Left lung (tissue), 4 donors: ENCODE measurements at regions not wholly inside any gene's neighbourhood (a gene's known extent, or its start where the extent isn't known, plus 50 kb on each side); places are given as distances from the start of the nearest gene placed in this dataset.

Experiments
- ATAC-seq: fragments of 200-7000 bp; cut with Tn5 transposase; one replicate; pipeline ENCODE4 v1.9.1; 2020; ENCODE audit warnings: moderate library complexity
- DNase-seq, 4 donors: peaks; one replicate each; pipeline ENCODE4 v3.0.0-alpha.2; 2013 to 2020
- H3K27ac ChIP-seq, 2 donors: fragments of 200-600 bp; sonication (generic) in 1 of 2; one replicate each; pipeline versions ENCODE4 v1.5.0 to v1.8.0; 2020 to 2021
- H3K27me3 ChIP-seq, 2 donors: fragments of 200-600 bp; sonication (generic) in 1 of 2; one replicate each; pipeline versions ENCODE4 v1.5.0 to v1.8.0; 2020 to 2021
- H3K36me3 ChIP-seq, 2 donors: fragments of 200-600 bp; sonication (generic) in 1 of 2; one replicate each; pipeline versions ENCODE4 v1.5.0 to v1.8.0; 2020 to 2021
- H3K4me1 ChIP-seq, 2 donors: fragments of 200-600 bp; one replicate each; pipeline ENCODE4 v1.8.0; 2021
- H3K4me3 ChIP-seq, 2 donors: fragments of 200-600 bp; sonication (generic) in 1 of 2; one replicate each; pipeline versions ENCODE4 v1.5.0 to v1.8.0; 2020 to 2021; ENCODE audit warnings: mild to moderate bottlenecking in 1 of 2
- H3K9me3 ChIP-seq, 2 donors: fragments of 200-600 bp; sonication (generic) in 1 of 2; one replicate each; pipeline versions ENCODE4 v1.5.0 to v1.8.0; 2020 to 2021
- intact Hi-C, 2 donors: fragments of 100-400 bp; cut with DNase I; formaldehyde crosslinking; loops; one replicate each; pipeline versions ENCODE4 v1.11.2 to v1.14.2; 2022
- TF ChIP-seq, protein P1 (sequence below), 2 donors: fragments of 200-600 bp; sonication (generic) in 1 of 2; IDR thresholded peaks; one replicate each; pipeline versions ENCODE4 v1.5.0 to v1.8.0; 2021; ENCODE audit warnings: antibody characterized with exemption in 2 of 2
- donor health status: DM: no; HTN: yes; CAD: no.
- donor health status: DM: no; HTN: no; CAD: no.

DNA sequence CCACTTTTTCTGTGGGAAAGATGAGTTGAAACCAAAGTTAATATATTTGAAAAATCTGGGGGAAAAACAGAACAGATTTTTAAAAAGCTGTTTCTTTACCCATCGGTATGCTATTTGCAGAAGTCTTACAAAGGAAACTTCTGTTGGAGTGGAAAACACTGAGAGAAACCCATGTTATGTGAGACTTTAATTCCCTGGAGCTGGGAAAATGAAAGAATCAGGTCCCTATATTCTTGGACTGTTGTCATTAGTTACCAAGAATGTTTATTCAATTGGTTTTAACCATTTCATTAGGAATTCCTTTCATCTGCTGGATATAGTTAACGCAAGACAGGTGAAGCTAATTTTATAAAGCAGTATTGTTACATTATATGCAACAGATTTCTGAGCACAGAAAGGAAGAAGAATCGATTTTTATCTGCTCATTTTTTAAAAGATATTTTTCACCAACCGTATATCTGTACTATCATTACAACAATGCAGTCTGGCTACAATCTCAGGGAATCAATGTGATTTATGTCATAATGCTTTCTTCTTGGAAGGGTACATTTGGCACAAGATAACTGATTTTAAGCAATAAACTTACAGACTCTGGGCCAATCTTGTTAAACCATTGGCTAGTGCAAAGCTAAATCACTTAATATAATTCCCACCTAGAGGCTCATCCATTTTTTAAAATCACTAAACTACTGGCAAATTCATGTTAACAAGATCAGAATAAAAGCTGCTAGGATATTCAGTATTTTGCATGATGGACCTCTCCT, 170.0 kb downstream of the MOXD1 start:
- Histone ChIP-seq H3K27me3 (no peaks in the 10 kb centered on the region), H3K27ac (no peak overlapping the region)
- intact Hi-C loops: no loop called here

DNA sequence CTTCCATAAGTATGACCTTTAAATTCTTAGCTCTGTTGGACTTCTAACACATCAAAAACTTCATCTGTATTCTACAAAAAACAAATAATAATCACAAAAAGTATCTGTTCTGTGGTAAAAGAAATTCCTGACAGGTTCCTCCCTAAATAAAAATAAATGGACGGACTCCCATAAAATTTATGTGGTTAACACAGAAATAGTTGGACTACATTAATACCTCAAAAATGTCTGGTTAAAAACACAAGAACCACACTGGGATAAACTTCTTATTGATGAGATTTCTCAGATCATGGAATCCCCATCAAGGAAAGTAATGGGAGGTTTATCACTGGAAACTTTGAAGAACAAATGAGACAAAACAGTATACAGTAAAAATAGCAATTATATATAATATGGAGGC, 172.4 kb downstream of the MOXD1 start:
- H3K36me3 ChIP-seq: no peaks in the 10 kb centered on the region
- no peak for ATAC-seq
- intact Hi-C loops: no loop called here

More for the DNA sequence above, 170.0 kb downstream of the MOXD1 start:
- no peaks in the 10 kb centered on the region for H3K4me1 ChIP-seq
- H3K4me3 ChIP-seq: no peak overlapping the region
- ATAC-seq (no peak), DNase-seq (no peak)
- no peaks in the 10 kb centered on the region for H3K36me3 ChIP-seq
- TF ChIP-seq, protein P1, sequence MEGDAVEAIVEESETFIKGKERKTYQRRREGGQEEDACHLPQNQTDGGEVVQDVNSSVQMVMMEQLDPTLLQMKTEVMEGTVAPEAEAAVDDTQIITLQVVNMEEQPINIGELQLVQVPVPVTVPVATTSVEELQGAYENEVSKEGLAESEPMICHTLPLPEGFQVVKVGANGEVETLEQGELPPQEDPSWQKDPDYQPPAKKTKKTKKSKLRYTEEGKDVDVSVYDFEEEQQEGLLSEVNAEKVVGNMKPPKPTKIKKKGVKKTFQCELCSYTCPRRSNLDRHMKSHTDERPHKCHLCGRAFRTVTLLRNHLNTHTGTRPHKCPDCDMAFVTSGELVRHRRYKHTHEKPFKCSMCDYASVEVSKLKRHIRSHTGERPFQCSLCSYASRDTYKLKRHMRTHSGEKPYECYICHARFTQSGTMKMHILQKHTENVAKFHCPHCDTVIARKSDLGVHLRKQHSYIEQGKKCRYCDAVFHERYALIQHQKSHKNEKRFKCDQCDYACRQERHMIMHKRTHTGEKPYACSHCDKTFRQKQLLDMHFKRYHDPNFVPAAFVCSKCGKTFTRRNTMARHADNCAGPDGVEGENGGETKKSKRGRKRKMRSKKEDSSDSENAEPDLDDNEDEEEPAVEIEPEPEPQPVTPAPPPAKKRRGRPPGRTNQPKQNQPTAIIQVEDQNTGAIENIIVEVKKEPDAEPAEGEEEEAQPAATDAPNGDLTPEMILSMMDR (IDR thresholded peaks at IDR 0.05): no peak
- no peaks in the 10 kb centered on the region for H3K9me3 ChIP-seq

DNA sequence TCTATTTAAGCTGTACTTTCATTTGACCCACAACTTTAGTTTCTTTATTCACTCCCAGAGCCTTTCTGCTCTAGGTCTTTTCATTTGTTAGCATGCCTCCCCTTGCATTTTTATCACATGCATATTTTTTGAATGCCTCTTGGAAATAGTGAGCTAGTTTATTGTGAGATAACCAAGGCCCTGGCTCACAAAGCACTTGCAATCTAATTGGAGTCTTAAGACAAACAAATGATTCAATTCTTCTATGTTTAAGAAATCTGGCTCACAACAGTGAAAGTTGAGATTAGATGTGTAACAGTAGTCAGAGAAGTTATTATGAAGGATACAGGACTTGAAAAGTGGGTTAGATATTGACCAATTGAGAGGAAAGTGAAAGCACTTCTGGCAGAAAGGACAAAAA, 173.4 kb downstream of the MOXD1 start:
- ATAC-seq: no peak
- intact Hi-C loops: no loop called here
- Histone ChIP-seq H3K27me3 (no peaks in the 10 kb centered on the region), H3K4me3 (no peak overlapping the region), H3K36me3 (no peaks in the 10 kb centered on the region), H3K4me1 (no peaks in the 10 kb centered on the region), H3K27ac (no peak overlapping the region), H3K9me3 (peaks cover 0 to 7% of the 10 kb centered on the region in 2 donors)
- TF ChIP-seq, protein P1 (IDR thresholded peaks at IDR 0.05): no peak
- no peak for DNase-seq

More for the DNA sequence above, 172.4 kb downstream of the MOXD1 start:
- no peaks in the 10 kb centered on the region for H3K27me3 ChIP-seq
- TF ChIP-seq, protein P1 (IDR thresholded peaks at IDR 0.05): no peak
- H3K4me1 ChIP-seq: no peaks in the 10 kb centered on the region
- H3K4me3 ChIP-seq: no peak overlapping the region
- peaks cover 0 to 7% of the 10 kb centered on the region in 2 donors for H3K9me3 ChIP-seq
- no peak for DNase-seq
- H3K27ac ChIP-seq: no peak overlapping the region

DNA sequence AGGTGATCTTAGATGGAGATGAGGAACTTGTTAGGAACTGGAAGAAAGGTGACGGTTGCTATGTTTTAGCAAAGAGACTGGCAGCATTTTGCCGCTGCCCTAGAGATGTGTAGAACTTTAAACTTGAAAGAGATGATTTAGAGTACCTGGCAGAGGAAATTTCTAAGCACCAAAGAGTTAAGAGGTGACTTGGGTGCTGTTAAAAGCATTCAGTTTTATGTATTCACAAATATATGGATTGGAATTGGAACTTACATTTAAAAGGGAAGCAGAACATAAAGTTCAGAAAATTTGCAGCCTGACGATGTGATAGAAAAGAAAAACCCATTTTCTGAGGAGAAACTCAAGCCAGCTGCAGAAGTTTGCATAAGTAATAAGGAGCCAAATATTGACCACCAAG, 176.3 kb downstream of the MOXD1 start:
- DNase-seq (no peak), ATAC-seq (no peak)
- Histone ChIP-seq H3K27ac (no peak overlapping the region), H3K4me1 (no peaks in the 10 kb centered on the region), H3K4me3 (no peak overlapping the region), H3K9me3 (peaks cover 0 to 7% of the 10 kb centered on the region in 2 donors), H3K36me3 (no peaks in the 10 kb centered on the region), H3K27me3 (no peaks in the 10 kb centered on the region)
- TF ChIP-seq, protein P1 (IDR thresholded peaks at IDR 0.05): no peak
- intact Hi-C loops: no loop called here

DNA sequence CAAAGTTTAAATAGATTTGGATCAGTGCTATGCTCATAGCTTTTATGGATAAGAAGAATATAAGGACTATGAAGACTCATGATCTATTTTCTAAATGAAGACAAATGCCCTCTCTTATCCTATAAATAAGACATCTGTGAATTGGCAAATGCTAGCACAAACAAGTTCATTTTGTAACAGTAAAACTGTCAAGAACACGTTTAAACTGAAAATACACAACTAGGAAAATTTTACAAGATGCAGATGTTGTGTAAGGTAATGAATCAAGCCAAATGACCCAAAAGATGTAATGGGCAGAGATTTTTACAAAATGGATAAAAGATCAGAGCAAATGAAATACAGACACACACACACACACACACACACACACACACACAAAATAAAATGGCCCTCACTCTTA, 180.5 kb downstream of the MOXD1 start:
- DNase-seq (no peak), ATAC-seq (no peak)
- no peak overlapping the region for H3K27ac ChIP-seq
- H3K4me3 ChIP-seq: no peak overlapping the region
- TF ChIP-seq, protein P1 (IDR thresholded peaks at IDR 0.05): no peak
- H3K4me1 ChIP-seq: no peaks in the 10 kb centered on the region
- intact Hi-C loops: no loop called here
- no peaks in the 10 kb centered on the region for H3K36me3 ChIP-seq
- peaks cover 0 to 7% of the 10 kb centered on the region in 2 donors for H3K9me3 ChIP-seq
- H3K27me3 ChIP-seq: no peaks in the 10 kb centered on the region
